D341Med (cell line): ENCODE measurements at regions not wholly inside any gene's neighbourhood (a gene's known extent, or its start where the extent isn't known, plus 50 kb on each side); places are given as distances from the start of the nearest gene placed in this dataset.
"Not testable (repeated sequence)": the region's sequence is repeated elsewhere in the genome, so short reads cannot be mapped to it uniquely, and the experiment has no call there.

ENCODE experiments used
- DNase-seq: peaks from one replicate; pipeline ENCODE4 v3.0.0; 2012; ENCODE audit warnings: low spot score

DNA sequence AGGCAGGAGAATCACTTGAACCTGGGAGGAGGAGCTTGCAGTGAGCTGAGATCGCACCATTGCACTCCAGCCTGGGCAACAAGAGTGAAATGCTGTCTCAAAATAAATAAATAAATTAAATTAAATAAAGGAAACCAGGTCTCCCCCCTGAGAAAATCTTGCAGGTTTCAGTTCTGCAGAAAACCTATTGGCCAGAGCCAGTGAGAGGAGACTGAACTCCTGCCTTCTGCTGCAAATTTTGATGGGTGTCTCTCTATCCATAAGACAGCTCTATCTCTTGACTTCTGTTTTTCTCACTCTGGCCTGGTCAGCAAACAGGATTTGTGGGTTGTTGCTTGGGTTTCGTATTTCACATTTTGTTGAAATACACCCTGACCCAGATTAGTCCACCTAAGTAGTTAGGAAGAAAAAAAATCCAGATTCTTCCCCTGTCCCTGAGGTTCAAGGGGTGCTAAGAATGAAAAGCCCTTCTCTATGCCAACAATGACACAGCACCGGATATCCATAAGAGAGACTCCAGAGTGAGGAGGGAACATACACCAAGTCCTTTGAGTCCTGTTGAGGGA, 86.7 kb upstream of the MAP4K4 start:
- no peak for DNase-seq

- DNase-seq: no peak
These were observed 88.1 kb upstream of the MAP4K4 start for GRCh38 chr2:101609433-101609832.

DNA sequence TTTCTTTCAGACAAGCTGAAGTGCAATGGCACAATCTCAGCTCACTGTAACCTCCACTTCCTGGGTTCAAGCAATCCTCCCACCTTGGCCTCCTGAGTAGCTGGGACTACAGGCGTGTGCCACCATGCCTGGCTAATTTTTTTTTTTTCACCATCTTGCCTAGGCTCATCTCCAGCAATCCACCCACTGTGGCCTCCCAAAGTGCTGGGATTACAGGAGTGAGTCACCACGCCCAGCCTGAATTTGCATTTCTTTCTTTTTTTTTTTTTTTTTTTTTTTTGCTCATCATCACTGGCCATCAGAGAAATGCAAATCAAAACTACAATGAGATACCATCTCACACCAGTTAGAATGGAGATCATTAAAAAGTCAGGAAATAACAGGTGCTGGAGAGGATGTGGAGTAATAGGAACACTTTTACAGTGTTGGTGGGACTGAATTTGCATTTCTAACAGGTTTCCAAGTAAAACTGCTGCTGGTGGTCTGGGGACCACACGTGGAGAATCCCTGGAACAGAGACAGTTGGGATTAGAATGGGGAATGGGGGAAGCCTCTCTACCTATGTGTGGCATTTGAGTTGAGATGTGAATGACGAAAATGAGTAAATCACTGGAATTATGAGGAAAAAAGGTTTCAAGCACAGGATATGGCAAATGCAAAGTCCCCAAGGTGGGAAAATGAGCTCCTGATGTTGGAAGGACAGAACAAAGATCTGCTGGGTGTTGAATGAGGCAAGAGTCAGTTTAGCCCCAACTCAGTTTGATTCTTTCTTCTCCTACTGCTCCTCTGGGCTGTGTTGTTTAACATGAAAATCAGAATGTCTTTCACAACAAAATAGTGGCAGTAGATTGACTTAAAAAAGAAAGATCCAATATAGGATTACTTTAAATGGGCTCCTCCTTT, 88.8 kb upstream of the MAP4K4 start:
- DNase-seq: no peak

DNA sequence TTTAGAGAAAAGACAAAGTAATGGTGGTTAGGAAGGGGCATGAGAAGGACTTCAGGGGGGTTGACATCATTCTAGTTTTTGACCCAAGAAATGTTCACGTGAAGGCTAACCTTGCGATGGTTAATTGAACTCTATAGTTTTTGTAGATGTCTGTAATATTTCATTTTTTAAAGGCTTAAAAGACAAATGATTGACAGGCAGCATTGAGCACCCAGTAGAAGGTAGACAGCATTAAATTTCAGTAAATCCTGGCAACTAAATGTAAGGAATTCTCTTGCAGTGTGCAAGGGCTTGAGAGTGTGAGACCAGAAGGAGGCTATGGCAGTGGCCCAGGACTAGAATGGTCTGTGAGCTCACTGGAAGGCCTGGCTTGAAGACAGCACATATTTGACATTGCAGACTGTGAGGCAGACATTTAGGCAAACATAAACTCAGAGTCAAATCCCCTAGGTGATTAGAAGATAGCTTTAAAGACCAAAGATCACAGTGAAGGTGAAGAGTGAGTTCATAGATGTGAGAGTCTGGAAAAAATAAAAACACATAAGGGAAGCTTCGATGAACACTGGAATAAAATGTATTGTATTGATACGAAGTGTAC, 100.1 kb upstream of the MAP4K4 start:
- DNase-seq: no peak

- no peak for DNase-seq
These were observed 101.2 kb upstream of the MAP4K4 start for GRCh38 chr2:101596333-101596732.

DNA sequence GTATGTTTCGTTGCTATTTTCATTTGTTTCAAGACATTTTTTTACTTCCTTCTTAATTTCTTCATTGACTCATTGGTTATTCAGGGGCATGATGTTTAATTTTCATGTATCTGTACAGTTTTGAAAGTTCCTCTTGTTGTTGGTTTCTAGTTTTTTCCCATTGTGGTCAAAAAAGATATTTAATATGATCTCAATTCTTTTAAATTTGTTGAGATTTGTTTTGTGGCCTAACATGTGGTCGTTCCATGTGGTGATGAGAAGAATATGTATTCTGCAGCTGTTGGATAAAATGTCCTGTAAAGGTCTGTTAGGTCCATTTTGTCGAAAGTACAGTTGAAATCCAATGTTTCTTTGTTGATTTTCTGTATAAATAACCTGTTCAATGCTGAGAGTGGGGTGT, 110.3 kb upstream of the MAP4K4 start:
- no peak for DNase-seq

DNA sequence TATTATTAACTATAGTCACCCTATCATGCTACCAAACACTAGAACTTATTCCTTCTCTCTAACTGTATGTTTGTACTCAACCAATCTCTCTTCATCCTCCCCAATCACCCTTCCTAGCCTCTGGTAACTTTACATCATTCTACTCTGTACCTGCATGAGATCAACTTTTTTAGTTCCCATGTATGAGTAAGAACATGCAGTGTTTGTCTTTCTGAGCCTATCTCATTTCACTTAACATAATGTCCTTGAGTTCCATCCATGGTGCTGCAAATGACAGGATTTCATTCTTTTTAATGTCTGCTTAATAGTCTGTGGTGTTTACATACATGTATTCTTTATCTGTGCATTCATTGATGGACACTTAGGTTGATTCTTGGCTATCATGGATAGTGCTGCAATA, 108.9 kb upstream of the RFX8 start:
- DNase-seq: no peak

- peak; percentile 52 for DNase-seq
These were observed 106.9 kb upstream of the RFX8 start for GRCh38 chr2:101581675-101582299.

GRCh38 chr2:101580528-101580927, 105.6 kb upstream of the RFX8 start:
- no peak for DNase-seq

- no peak for DNase-seq
These were observed 103.8 kb upstream of the RFX8 start for GRCh38 chr2:101578671-101579070.

GRCh38 chr2:101578135-101578534, 103.2 kb upstream of the RFX8 start:
- DNase-seq: not testable (repeated sequence)

GRCh38 chr2:101577173-101577572, 102.3 kb upstream of the RFX8 start:
- no peak for DNase-seq

GRCh38 chr2:101574622-101575021, 99.7 kb upstream of the RFX8 start:
- DNase-seq: no peak

GRCh38 chr2:101571951-101572350, 97.0 kb upstream of the RFX8 start:
- no peak for DNase-seq

DNA sequence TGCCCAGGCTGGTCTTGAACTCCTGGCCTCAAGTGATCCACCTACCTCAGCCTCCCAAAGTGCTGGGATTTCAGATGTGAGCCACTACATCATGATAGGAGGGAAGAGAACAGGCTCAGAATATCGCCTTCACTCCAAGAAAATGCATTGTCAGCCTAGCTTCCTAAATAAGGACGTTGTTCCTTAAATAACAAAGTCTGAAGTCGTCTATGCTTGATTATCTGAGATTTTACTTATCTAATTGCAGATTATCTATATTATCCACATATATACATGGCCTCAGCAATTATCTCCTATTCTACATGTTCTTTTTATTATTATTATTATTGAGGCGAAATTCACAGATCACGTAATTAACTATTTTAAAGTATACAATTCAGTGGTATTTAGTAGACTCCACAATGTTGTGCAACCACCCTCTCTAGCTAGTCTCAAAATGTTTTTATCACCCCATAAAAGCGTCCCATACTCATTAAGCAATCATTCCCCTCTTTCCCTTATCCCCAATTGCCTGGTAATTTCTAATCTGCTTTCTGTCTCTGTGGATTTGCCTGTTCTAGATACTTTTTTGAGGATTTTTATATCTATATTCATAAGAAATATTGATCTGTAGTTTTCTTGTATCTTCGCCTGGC, 95.1 kb upstream of the RFX8 start:
- no peak for DNase-seq

- DNase-seq: no peak
These were observed 94.1 kb upstream of the RFX8 start for GRCh38 chr2:101568969-101569368.

DNA sequence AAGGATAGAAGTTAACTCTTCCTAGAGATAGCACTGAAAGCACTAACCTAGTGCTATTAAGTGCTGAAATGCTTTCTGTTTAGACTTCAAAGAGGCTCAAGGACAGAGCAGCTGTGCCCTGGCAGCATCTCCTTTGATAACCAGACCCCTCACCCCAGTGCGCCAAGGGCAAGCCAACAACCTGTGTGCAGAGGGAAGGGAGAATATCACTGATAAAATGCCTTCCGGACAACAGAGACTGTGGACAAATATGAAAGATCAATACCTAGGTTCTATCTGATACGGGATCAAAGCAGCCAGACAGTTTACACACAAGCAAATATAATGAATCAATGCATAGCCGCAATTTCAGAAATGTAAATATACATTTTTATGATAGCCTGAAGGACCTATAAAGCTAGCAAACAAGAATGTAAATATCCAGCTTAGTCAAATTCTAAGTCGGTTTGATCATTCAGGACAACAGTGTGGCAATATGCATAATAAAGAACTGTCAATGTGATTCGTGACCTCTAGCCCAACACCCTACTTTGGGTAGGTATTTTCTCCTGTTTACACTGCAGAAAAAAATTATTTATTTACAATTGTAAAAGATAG, 91.8 kb upstream of the RFX8 start:
- DNase-seq: no peak

- DNase-seq: no peak
These were observed 88.9 kb upstream of the RFX8 start for GRCh38 chr2:101563849-101564248.

DNA sequence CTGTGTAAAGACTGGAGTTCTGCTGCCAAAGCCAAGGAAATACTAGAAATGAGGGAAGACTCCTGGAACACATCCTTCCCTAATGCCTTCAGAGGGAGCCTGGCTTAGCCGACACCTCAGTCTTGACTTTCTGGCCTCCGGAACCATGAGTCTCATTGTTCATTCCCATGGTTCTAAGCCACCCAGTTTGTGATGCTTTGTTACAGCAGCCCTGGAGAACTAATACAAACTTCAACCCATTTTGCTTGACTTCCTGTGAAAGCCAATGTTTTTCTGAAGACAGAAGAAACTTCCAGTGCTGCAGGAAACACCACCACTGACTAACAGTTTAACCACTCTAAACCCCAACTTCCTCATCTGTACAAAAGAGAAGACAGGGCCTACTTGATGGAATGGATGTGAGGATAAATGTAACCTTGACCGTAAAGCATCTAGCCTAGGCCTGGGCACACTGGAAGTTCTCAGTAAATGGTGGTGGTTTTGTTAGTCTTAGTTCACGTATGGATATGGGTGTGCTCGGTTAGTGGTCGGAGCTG, 85.9 kb upstream of the RFX8 start:
- no peak for DNase-seq

DNA sequence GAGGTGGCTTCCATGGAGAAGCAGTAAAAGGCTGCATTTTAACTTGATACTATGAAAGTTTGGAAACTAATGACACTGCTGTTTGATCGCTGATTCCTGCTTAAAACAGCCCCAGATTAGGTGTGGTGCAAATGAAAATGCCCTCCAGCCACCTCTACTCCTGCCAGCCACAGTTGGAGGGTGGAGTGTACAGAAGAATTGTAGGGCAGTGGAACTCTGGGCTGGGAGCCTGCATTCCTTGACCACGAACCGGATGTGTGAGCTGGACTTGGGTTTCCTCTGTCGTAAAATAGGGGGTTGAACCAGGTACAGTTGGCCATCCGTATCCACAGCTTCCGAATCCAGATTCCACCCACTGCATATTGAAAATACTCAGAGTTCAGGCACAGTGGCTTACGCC, 84.6 kb upstream of the RFX8 start:
- no peak for DNase-seq

DNA sequence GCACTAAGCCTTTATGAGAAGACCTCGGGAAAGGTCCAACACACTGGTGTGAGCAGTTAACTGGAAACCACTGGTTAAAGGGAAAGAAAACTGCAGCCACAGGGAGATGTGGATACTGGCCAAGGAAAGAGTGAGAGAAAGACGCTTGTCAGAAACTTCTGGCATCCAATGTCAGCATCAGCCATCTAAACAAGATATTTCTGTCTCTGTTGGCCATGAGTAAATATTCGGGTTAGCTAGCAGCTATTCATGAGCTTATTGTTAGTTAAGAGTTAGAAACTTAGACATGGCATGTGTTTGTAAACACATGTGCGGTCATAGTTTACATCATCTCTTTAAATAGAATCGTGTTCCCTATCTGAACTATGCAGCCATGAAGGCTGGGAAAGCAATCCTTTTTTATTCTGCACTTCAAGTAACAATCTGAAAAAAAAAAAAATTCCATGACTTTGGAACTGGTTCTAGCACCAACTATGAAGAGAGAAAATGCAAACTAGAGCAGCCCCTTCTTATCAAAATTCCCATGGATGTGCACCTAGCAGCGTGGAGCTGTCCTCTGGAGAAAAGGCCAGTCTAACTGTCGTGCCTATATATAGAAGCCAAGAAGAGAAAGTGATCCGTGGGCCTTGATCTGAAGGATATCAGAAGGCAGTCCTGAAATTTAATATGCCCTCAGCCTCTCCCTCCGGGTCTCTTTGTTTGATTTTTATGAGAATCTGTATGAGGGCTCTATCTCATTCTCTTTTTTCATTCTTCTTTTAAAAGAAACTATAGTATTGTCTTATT, 84.0 kb upstream of the RFX8 start:
- DNase-seq: no peak
